ENCODE measurements at regions not wholly inside any gene's neighbourhood (a gene's known extent, or its start where the extent isn't known, plus 50 kb on each side); places are given as distances from the start of the nearest gene placed in this dataset.

DNA sequence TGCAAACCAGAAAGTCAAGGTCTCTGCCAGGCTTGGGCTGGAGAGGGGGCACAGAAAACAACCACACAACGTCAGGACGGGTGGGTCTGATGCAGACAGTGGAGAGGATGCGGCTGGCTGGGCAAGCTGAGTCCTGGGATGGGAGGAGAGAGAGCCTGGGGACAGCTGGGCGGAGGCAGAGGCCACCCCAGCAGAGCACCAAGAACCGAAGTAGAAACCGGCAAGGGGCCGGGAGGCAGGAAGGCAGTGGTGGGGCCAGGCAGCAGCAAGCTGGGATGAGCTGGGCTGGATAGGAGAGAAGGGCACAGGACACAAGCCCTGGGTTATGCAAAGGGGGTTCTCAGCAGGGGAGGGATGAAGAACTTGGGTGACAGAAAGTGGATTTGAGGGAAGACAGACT is 188.2 kb downstream of the SHANK2 start:
- TF ChIP-seq POLR2A (IDR thresholded peaks at IDR 0.05; ENCODE audit: low read depth, low read length) (no peak), POLR2AphosphoS5 (IDR thresholded peaks at IDR 0.05; ENCODE audit: insufficient read depth, low read depth, low read length) (no peak), EZH2 (IDR thresholded peaks at IDR 0.05; ENCODE audit: borderline replicate concordance, low read depth, low read length, severe bottlenecking) (no peak), JUN (IDR thresholded peaks at IDR 0.05; ENCODE audit: borderline replicate concordance, insufficient read depth, insufficient read length, low read depth) (no peak), MYC (IDR thresholded peaks at IDR 0.05; ENCODE audit: low read depth, low read length) (no peak), GATA2 (IDR thresholded peaks at IDR 0.05; ENCODE audit: insufficient read depth, insufficient read length, low read depth, low read length) (no peak), FOS (IDR thresholded peaks at IDR 0.05; ENCODE audit: borderline replicate concordance, insufficient read depth, low read length) (no peak)
- TF ChIP-seq, protein P1, sequence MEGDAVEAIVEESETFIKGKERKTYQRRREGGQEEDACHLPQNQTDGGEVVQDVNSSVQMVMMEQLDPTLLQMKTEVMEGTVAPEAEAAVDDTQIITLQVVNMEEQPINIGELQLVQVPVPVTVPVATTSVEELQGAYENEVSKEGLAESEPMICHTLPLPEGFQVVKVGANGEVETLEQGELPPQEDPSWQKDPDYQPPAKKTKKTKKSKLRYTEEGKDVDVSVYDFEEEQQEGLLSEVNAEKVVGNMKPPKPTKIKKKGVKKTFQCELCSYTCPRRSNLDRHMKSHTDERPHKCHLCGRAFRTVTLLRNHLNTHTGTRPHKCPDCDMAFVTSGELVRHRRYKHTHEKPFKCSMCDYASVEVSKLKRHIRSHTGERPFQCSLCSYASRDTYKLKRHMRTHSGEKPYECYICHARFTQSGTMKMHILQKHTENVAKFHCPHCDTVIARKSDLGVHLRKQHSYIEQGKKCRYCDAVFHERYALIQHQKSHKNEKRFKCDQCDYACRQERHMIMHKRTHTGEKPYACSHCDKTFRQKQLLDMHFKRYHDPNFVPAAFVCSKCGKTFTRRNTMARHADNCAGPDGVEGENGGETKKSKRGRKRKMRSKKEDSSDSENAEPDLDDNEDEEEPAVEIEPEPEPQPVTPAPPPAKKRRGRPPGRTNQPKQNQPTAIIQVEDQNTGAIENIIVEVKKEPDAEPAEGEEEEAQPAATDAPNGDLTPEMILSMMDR (IDR thresholded peaks at IDR 0.05; ENCODE audit: extremely low read depth in 1 of 2, insufficient read depth in 1 of 2, low read depth in 1 of 2, low read length in 2 of 2), result no peak
- TF ChIP-seq, protein P2, sequence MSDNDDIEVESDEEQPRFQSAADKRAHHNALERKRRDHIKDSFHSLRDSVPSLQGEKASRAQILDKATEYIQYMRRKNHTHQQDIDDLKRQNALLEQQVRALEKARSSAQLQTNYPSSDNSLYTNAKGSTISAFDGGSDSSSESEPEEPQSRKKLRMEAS (IDR thresholded peaks at IDR 0.05; ENCODE audit: insufficient read depth, insufficient read length), result no peak

Measured in endothelial cell of umbilical vein (primary cell).